HEK293 (cell line): ENCODE measurements at regions not wholly inside any gene's neighbourhood (a gene's known extent, or its start where the extent isn't known, plus 50 kb on each side); places are given as distances from the start of the nearest gene placed in this dataset.

Source experiments
- CTCF ChIA-PET: fragments of 350-600 bp; formaldehyde crosslinking; extraction: SDS; loops from one replicate; lab custom pipeline; 2021; ENCODE audit warnings: antibody characterized with exemption; lab: Yijun Ruan, JAX
- POLR2A ChIA-PET: fragments of 300-600 bp; formaldehyde crosslinking; extraction: SDS; loops from one replicate; lab custom pipeline; 2020; ENCODE audit warnings: antibody characterized with exemption, inconsistent platforms; lab: Yijun Ruan, JAX
- H3K27ac ChIP-seq: fragments of 200-500 bp; sonication (Bioruptor generic); 2 replicates; pipeline ENCODE4 v1.5.1; 2014; ENCODE audit warnings: low read depth, low read length, control low read depth, inconsistent platforms; ENCODE audit errors: extremely low read depth
- H3K36me3 ChIP-seq, 2 experiments: fragments of 200-500 bp in 1 of 2; sonication (Bioruptor generic) in 1 of 2; 1 replicate in 1 of 2; 2 replicates in 1 of 2; pipeline ENCODE4 v1.5.1; 2014 to 2017; ENCODE audit warnings: inconsistent platforms in 2 of 2, low read length in 2 of 2; ENCODE audit not compliant: control insufficient read depth in 2 of 2, insufficient read depth in 1 of 2
- H3K4me1 ChIP-seq: fragments of 200-500 bp; sonication (Bioruptor generic); 2 replicates; pipeline ENCODE4 v1.5.1; 2014; ENCODE audit warnings: mild to moderate bottlenecking, low read length, inconsistent platforms; ENCODE audit not compliant: control insufficient read depth, insufficient read depth
- H3K4me3 ChIP-seq: 2 replicates; pipeline ENCODE4 v1.5.1; 2011; ENCODE audit warnings: low read depth, mild to moderate bottlenecking, control low read depth, low read length, moderate library complexity
- H3K9me3 ChIP-seq: fragments of 200-500 bp; sonication (Bioruptor generic); 2 replicates; pipeline ENCODE4 v1.5.1; 2014; ENCODE audit warnings: low read depth, low read length, inconsistent platforms; ENCODE audit not compliant: control insufficient read depth, insufficient read depth
- KLF7 ChIP-seq: fragments of 450-650 bp; formaldehyde crosslinking; IDR thresholded peaks from 2 replicates; pipeline ENCODE4 v1.5.1; 2016; ENCODE audit warnings: missing biosample characterization, missing genetic modification characterization, borderline replicate concordance
- TCF7L2 ChIP-seq: IDR thresholded peaks from 2 replicates; pipeline ENCODE4 v1.6.1; 2011; ENCODE audit warnings: low read depth, mild to moderate bottlenecking, inconsistent platforms, low read length, moderate library complexity, borderline replicate concordance
- ZBTB21 ChIP-seq: fragments of 450-650 bp; formaldehyde crosslinking; IDR thresholded peaks from 2 replicates; pipeline ENCODE4 v1.5.1; 2017; ENCODE audit warnings: missing biosample characterization, missing genetic modification characterization
- ZEB2 ChIP-seq: fragments of 450-650 bp; formaldehyde crosslinking; IDR thresholded peaks from 2 replicates; pipeline ENCODE4 v1.5.1; 2016; ENCODE audit warnings: missing biosample characterization, missing genetic modification characterization
- ZNF133 ChIP-seq: fragments of 450-650 bp; formaldehyde crosslinking; IDR thresholded peaks from 2 replicates; pipeline ENCODE4 v1.5.1; 2016; ENCODE audit warnings: missing biosample characterization, missing genetic modification characterization
- ZNF146 ChIP-seq: fragments of 450-650 bp; formaldehyde crosslinking; IDR thresholded peaks from 2 replicates; pipeline ENCODE4 v1.5.1; 2016; ENCODE audit warnings: missing biosample characterization, missing genetic modification characterization
- ZNF157 ChIP-seq: fragments of 450-650 bp; formaldehyde crosslinking; IDR thresholded peaks from 2 replicates; pipeline ENCODE4 v1.5.1; 2016; ENCODE audit warnings: missing biosample characterization, missing genetic modification characterization
- ZNF175 ChIP-seq: fragments of 450-650 bp; formaldehyde crosslinking; IDR thresholded peaks from 2 replicates; pipeline ENCODE4 v1.5.1; 2016; ENCODE audit warnings: missing biosample characterization, missing genetic modification characterization
- ZNF202 ChIP-seq: fragments of 450-650 bp; formaldehyde crosslinking; IDR thresholded peaks from 2 replicates; pipeline ENCODE4 v1.5.1; 2016; ENCODE audit warnings: missing biosample characterization, missing genetic modification characterization, borderline replicate concordance
- ZNF239 ChIP-seq: fragments of 450-650 bp; formaldehyde crosslinking; IDR thresholded peaks from 2 replicates; pipeline ENCODE4 v1.5.1; 2016; ENCODE audit warnings: missing biosample characterization, missing genetic modification characterization
- ZNF302 ChIP-seq: fragments of 450-650 bp; formaldehyde crosslinking; IDR thresholded peaks from 2 replicates; pipeline ENCODE4 v1.5.1; 2016; ENCODE audit warnings: missing biosample characterization, missing genetic modification characterization, low read depth
- ZNF324 ChIP-seq: fragments of 450-650 bp; formaldehyde crosslinking; IDR thresholded peaks from 2 replicates; pipeline ENCODE4 v1.5.1; 2016; ENCODE audit warnings: missing biosample characterization, missing genetic modification characterization
- ZNF37A ChIP-seq: fragments of 450-650 bp; IDR thresholded peaks from 2 replicates; pipeline ENCODE4 v1.5.1; 2018; ENCODE audit warnings: missing biosample characterization, missing genetic modification characterization
- ZNF391 ChIP-seq: fragments of 450-650 bp; formaldehyde crosslinking; IDR thresholded peaks from 2 replicates; pipeline ENCODE4 v1.5.1; 2016; ENCODE audit warnings: low read depth, missing biosample characterization, missing genetic modification characterization, borderline replicate concordance
- ZNF416 ChIP-seq: fragments of 450-650 bp; formaldehyde crosslinking; IDR thresholded peaks from 2 replicates; pipeline ENCODE4 v1.5.1; 2016; ENCODE audit warnings: missing biosample characterization, missing genetic modification characterization
- ZNF549 ChIP-seq: fragments of 450-650 bp; IDR thresholded peaks from 2 replicates; pipeline ENCODE4 v1.5.1; 2018; ENCODE audit warnings: missing biosample characterization, missing genetic modification characterization, mild to moderate bottlenecking, inconsistent platforms, moderate library complexity
- ZNF701 ChIP-seq: fragments of 450-650 bp; formaldehyde crosslinking; IDR thresholded peaks from 2 replicates; pipeline ENCODE4 v1.5.1; 2016; ENCODE audit warnings: missing biosample characterization, missing genetic modification characterization
- ZSCAN23 ChIP-seq: fragments of 450-650 bp; formaldehyde crosslinking; IDR thresholded peaks from 2 replicates; pipeline ENCODE4 v1.5.1; 2016; ENCODE audit warnings: missing biosample characterization, missing genetic modification characterization
- TF ChIP-seq, protein P1 (sequence below): fragments of 450-650 bp; formaldehyde crosslinking; IDR thresholded peaks from 2 replicates; pipeline ENCODE4 v1.5.1; 2016; ENCODE audit warnings: missing biosample characterization, missing genetic modification characterization, borderline replicate concordance
- TF ChIP-seq, protein P2 (sequence below): fragments of 450-650 bp; formaldehyde crosslinking; IDR thresholded peaks from 2 replicates; pipeline ENCODE4 v1.5.1; 2016; ENCODE audit warnings: missing biosample characterization, missing genetic modification characterization

DNA sequence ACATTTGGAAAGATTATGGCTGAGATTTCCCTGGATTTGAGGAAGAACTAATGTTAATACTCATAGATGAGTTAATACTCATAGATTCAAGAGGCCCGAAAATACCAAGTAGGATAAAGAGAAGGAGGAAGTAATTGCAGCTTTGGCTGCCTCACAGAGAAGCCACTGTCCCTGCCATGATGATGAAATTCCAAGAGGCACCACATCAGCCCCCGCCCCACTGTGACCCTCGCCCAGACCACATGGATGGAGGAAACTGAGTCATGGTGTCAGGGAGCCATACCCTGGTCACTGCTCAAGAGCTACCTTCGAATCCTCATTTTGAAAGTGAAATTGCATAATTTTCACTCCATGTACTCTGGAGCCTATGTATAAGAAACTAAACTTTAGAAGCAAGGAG lies 57.6 kb upstream of the SLC22A11 start (continued):
- TF ChIP-seq, protein P1, sequence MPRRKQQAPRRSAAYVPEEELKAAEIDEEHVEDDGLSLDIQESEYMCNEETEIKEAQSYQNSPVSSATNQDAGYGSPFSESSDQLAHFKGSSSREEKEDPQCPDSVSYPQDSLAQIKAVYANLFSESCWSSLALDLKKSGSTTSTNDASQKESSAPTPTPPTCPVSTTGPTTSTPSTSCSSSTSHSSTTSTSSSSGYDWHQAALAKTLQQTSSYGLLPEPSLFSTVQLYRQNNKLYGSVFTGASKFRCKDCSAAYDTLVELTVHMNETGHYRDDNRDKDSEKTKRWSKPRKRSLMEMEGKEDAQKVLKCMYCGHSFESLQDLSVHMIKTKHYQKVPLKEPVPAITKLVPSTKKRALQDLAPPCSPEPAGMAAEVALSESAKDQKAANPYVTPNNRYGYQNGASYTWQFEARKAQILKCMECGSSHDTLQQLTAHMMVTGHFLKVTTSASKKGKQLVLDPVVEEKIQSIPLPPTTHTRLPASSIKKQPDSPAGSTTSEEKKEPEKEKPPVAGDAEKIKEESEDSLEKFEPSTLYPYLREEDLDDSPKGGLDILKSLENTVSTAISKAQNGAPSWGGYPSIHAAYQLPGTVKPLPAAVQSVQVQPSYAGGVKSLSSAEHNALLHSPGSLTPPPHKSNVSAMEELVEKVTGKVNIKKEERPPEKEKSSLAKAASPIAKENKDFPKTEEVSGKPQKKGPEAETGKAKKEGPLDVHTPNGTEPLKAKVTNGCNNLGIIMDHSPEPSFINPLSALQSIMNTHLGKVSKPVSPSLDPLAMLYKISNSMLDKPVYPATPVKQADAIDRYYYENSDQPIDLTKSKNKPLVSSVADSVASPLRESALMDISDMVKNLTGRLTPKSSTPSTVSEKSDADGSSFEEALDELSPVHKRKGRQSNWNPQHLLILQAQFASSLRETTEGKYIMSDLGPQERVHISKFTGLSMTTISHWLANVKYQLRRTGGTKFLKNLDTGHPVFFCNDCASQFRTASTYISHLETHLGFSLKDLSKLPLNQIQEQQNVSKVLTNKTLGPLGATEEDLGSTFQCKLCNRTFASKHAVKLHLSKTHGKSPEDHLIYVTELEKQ (tag by site-specific recombination): no peak
- no peak for TF ChIP-seq ZNF239
- TF ChIP-seq ZNF157 (tag by site-specific recombination): no peak

DNA sequence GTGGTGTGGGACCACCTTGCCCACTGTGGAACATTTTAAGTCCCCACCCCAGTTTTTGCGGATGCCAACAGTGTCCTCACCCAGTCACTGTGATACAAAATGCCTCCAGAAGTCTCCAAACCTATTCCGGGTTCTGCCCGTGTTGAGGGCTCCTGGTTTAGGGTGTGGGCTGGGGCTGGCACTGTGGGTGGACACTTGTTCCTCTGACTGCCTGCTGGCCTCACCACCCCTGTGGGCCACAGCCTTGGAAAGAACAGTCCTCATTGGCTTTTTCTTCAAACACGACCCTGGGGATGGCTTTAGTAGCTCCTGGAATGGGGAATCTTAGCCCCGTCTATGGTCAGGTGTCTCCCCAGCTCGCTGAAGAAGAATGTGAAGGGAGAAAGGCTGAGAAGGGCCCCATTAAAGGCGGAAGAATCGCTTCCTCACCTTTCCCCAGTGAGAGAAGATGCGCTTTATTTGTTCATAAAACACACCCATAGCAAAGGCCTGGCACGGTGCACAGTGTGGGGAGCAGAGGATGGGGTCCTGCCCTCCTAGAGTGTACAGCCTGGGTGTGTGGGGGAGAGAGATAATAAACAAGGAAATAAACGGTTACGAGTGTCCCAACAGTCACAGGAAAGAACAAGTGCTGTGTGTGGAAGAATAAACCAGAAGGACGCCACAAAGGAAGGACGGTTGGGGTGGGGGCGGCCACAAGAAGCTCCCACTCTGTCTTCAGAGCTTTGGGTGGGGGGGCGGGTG lies 56.3 kb upstream of the SLC22A11 start:
- no peak for TF ChIP-seq ZNF701
- TF ChIP-seq TCF7L2: no peak
- TF ChIP-seq ZNF202 (tag by site-specific recombination): no peak
- no peak for TF ChIP-seq ZEB2 (tag by site-specific recombination)
- TF ChIP-seq KLF7 (tag by site-specific recombination): no peak
- no peak for TF ChIP-seq ZNF549 (tag by site-specific recombination)
- no peak for TF ChIP-seq ZSCAN23 (tag by site-specific recombination)
- no peak for TF ChIP-seq ZNF175 (tag by site-specific recombination)
- no peak for TF ChIP-seq ZNF133
- TF ChIP-seq ZNF416 (tag by site-specific recombination): no peak
- Histone ChIP-seq H3K9me3 (no peaks in the 10 kb centered on the region), H3K4me3 (no peak overlapping the region), H3K36me3 (no peaks in the 10 kb centered on the region), H3K4me1 (no peaks in the 10 kb centered on the region), H3K27ac (no peak overlapping the region)
- ChIA-PET CTCF (interaction anchor here (0.6 to 1.9 kb wide), 5 partner anchors 9 to 56 kb away, joined by 3 to 6 read pairs (median 3); no protein-coding TSS in a partner anchor), POLR2A (no interaction called here)

DNA sequence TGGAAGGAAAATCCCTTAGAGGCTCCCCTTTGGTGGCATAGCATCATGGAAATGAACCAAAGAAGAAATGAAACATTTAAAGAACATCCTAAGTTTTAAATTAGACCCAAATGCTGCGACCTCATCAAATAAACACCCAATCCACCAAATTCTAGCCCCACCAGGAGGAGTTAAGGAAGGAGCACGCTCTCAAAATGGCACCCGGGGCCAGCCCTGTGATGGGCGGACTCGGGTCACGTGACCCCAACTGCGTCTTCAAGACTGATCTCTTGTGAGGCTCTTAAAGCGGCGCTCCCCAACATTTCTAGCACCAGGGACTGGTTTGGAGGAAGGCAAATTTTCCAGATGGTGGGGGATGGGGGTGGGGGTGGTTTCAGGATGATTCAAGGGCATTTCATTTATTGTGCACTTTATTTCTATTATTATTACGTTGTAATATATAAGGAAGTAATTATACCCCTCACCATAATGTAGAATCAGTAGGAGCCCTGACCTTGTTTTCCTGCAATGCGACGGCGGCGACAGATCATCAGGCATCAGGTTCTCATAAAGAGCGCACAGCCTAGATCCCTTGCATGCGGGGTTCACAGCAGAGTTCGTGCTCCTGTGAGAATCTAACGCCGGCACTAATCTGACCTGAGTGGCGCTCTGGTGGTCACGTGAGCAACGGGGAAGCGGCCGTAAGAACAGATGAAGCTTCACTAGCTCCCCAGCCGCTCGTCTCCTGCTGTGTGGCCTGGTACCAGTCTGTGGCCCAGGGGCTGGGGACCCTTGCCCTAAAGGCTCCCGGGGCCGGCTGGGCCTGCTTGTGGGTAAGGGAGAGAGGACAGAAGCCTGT lies 55.3 kb upstream of the SLC22A11 start:
- H3K4me1 ChIP-seq: no peaks in the 10 kb centered on the region
- no peaks in the 10 kb centered on the region for H3K36me3 ChIP-seq
- TF ChIP-seq, protein P2, sequence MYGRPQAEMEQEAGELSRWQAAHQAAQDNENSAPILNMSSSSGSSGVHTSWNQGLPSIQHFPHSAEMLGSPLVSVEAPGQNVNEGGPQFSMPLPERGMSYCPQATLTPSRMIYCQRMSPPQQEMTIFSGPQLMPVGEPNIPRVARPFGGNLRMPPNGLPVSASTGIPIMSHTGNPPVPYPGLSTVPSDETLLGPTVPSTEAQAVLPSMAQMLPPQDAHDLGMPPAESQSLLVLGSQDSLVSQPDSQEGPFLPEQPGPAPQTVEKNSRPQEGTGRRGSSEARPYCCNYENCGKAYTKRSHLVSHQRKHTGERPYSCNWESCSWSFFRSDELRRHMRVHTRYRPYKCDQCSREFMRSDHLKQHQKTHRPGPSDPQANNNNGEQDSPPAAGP (tag by site-specific recombination): no peak
- TF ChIP-seq ZNF302 (tag by site-specific recombination) (no peak), ZNF324 (tag by site-specific recombination) (no peak), ZNF391 (tag by site-specific recombination) (no peak), ZNF146 (tag by site-specific recombination) (no peak), ZBTB21 (tag by site-specific recombination) (no peak), ZNF37A (tag by site-specific recombination) (no peak)
- H3K9me3 ChIP-seq: no peaks in the 10 kb centered on the region
- H3K27ac ChIP-seq: no peak overlapping the region
- ChIA-PET POLR2A (no interaction called here), CTCF (interaction anchor here (0.6 to 1.0 kb wide), 2 partner anchors 16 to 153 kb away, joined by 3 read pairs; no protein-coding TSS in a partner anchor)
- H3K4me3 ChIP-seq: no peak overlapping the region
